ENCODE measurements at regions not wholly inside any gene's neighbourhood (a gene's known extent, or its start where the extent isn't known, plus 50 kb on each side); places are given as distances from the start of the nearest gene placed in this dataset.

DNA sequence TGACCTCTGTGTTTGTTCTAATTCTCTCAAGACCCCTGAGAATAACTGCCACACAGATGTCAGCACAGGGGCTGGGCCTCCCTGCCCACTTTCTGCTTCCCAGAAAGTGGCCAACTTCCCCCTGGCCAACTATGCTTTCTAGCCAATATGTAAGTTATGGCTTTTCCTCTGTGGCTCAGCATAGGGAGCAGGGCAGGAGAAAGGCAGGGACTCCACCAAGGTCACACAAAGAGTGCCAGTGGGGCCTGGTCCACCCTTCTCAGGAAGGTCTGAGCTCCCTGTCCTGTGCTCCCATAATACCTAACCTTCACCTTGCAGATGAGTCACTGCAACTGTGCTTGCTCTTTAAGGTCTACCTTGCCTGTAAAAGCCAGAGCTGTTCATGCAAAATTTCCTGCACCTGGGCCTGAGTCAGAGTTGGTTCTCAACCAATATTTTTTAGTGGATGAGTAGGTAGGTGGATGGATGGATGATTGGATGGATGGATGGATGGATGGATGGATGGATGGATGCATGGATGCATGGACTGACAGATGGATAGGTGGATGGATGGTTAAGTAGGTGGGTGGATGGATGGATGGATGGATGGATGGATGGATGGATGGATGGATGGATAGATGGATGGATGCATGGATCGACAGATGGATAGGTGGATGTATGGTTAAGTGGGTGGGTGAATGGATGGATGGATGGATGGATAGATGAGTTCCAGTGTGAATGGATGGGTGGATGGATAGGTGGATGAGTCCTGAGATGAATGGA, 64.2 kb downstream of the DIO3 start:
- TF ChIP-seq GATA2 (CRISPR knock-in tag; IDR thresholded peaks at IDR 0.05) (no peak), JUND (IDR thresholded peaks at IDR 0.05) (no peak), MXI1 (IDR thresholded peaks at IDR 0.05; ENCODE audit: low read depth, low read length) (no peak), TAF1 (IDR thresholded peaks at IDR 0.05; ENCODE audit: borderline replicate concordance, low read depth, low read length) (no peak), RFX5 (IDR thresholded peaks at IDR 0.05; ENCODE audit: low read length) (no peak), POLR2AphosphoS5 (IDR thresholded peaks at IDR 0.05; ENCODE audit: low read depth, low read length) (no peak)
- TF ChIP-seq, protein P1, sequence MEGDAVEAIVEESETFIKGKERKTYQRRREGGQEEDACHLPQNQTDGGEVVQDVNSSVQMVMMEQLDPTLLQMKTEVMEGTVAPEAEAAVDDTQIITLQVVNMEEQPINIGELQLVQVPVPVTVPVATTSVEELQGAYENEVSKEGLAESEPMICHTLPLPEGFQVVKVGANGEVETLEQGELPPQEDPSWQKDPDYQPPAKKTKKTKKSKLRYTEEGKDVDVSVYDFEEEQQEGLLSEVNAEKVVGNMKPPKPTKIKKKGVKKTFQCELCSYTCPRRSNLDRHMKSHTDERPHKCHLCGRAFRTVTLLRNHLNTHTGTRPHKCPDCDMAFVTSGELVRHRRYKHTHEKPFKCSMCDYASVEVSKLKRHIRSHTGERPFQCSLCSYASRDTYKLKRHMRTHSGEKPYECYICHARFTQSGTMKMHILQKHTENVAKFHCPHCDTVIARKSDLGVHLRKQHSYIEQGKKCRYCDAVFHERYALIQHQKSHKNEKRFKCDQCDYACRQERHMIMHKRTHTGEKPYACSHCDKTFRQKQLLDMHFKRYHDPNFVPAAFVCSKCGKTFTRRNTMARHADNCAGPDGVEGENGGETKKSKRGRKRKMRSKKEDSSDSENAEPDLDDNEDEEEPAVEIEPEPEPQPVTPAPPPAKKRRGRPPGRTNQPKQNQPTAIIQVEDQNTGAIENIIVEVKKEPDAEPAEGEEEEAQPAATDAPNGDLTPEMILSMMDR (IDR thresholded peaks at IDR 0.05) = no peak
- TF ChIP-seq, protein P2, sequence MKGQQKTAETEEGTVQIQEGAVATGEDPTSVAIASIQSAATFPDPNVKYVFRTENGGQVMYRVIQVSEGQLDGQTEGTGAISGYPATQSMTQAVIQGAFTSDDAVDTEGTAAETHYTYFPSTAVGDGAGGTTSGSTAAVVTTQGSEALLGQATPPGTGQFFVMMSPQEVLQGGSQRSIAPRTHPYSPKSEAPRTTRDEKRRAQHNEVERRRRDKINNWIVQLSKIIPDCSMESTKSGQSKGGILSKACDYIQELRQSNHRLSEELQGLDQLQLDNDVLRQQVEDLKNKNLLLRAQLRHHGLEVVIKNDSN (IDR thresholded peaks at IDR 0.05; ENCODE audit: borderline replicate concordance, low read depth) = no peak
- TF ChIP-seq, protein P3, sequence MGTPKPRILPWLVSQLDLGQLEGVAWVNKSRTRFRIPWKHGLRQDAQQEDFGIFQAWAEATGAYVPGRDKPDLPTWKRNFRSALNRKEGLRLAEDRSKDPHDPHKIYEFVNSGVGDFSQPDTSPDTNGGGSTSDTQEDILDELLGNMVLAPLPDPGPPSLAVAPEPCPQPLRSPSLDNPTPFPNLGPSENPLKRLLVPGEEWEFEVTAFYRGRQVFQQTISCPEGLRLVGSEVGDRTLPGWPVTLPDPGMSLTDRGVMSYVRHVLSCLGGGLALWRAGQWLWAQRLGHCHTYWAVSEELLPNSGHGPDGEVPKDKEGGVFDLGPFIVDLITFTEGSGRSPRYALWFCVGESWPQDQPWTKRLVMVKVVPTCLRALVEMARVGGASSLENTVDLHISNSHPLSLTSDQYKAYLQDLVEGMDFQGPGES (IDR thresholded peaks at IDR 0.05; ENCODE audit: low read depth, low read length) = no peak
- TF ChIP-seq, protein P4, sequence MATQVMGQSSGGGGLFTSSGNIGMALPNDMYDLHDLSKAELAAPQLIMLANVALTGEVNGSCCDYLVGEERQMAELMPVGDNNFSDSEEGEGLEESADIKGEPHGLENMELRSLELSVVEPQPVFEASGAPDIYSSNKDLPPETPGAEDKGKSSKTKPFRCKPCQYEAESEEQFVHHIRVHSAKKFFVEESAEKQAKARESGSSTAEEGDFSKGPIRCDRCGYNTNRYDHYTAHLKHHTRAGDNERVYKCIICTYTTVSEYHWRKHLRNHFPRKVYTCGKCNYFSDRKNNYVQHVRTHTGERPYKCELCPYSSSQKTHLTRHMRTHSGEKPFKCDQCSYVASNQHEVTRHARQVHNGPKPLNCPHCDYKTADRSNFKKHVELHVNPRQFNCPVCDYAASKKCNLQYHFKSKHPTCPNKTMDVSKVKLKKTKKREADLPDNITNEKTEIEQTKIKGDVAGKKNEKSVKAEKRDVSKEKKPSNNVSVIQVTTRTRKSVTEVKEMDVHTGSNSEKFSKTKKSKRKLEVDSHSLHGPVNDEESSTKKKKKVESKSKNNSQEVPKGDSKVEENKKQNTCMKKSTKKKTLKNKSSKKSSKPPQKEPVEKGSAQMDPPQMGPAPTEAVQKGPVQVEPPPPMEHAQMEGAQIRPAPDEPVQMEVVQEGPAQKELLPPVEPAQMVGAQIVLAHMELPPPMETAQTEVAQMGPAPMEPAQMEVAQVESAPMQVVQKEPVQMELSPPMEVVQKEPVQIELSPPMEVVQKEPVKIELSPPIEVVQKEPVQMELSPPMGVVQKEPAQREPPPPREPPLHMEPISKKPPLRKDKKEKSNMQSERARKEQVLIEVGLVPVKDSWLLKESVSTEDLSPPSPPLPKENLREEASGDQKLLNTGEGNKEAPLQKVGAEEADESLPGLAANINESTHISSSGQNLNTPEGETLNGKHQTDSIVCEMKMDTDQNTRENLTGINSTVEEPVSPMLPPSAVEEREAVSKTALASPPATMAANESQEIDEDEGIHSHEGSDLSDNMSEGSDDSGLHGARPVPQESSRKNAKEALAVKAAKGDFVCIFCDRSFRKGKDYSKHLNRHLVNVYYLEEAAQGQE (IDR thresholded peaks at IDR 0.05; ENCODE audit: low read depth, low read length) = no peak

Measured in SK-N-SH (cell line).